ENCODE measurements at regions not wholly inside any gene's neighbourhood (a gene's known extent, or its start where the extent isn't known, plus 50 kb on each side); places are given as distances from the start of the nearest gene placed in this dataset.

DNA sequence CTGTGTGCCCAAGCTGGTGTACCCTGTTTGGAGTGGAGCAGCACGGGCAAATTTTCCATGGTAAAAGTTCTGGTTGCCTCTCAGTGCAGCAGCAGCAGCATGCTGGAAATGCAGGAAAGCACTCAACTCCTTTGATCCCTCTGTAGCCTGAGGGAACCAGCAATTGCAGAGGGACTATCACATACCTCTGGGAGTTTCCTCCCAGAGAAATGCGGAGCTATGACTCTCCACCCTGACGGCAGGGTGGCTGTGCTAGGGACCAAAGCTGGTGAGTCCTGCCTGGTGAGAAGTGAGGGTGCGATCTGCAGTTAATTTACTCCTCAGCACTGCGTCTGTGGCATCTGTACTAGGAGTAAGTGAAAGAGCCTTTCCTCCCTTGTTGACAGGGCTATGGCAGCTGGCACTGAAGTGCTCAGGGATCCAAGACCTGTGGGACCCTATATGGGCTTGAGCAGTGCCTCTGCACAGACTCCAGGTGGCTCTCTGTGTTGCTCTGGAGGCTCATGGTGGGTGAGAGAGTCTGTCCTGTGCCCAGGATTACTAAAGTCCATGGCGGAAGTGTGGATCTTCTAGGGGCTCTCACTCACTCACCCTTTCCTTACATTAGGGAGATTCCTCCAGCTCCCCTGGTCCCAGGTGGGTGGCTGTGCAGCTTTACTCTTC lies 601.2 kb upstream of the TYRP1 start:
- ATAC-seq (no peak), DNase-seq (ENCODE audit: low read depth in 1 of 2, low spot score in 1 of 2) (no peak), FAIRE-seq (no peak)
- TF ChIP-seq, protein P1, sequence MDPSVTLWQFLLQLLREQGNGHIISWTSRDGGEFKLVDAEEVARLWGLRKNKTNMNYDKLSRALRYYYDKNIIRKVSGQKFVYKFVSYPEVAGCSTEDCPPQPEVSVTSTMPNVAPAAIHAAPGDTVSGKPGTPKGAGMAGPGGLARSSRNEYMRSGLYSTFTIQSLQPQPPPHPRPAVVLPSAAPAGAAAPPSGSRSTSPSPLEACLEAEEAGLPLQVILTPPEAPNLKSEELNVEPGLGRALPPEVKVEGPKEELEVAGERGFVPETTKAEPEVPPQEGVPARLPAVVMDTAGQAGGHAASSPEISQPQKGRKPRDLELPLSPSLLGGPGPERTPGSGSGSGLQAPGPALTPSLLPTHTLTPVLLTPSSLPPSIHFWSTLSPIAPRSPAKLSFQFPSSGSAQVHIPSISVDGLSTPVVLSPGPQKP (IDR thresholded peaks at IDR 0.05; ENCODE audit: low read depth, low read length), result no peak
- TF ChIP-seq HEYL (CRISPR knock-in tag; IDR thresholded peaks at IDR 0.05), result no peak
- no peak for TF ChIP-seq NPAS2 (CRISPR knock-in tag; IDR thresholded peaks at IDR 0.05; ENCODE audit: borderline replicate concordance)
- no peak for TF ChIP-seq HDAC2 (IDR thresholded peaks at IDR 0.05)
- TF ChIP-seq BHLHE40 (IDR thresholded peaks at IDR 0.05; ENCODE audit: low read depth, low read length), result no peak
- CTCF ChIA-PET, result no interaction called here
- Histone ChIP-seq H3K4me2 (no peak overlapping the region), H3K27ac (no peak overlapping the region), H3K4me3 (no peak overlapping the region), H3K9me3 (peaks cover 16% of the 10 kb centered on the region), H3K4me1 (no peaks in the 10 kb centered on the region)
- 15% methylated on average over 6 of the region's 6 CpGs for WGBS (ENCODE audit: missing lambda C conversion rate)
- POLR2A ChIA-PET, result no interaction called here

- no peak for FAIRE-seq
Observed at GRCh38 chr9:12094046-12094445, 599.1 kb upstream of the TYRP1 start.

GRCh38 chr9:12095931-12096330 lies 597.3 kb upstream of the TYRP1 start:
- 17% methylated on average over 4 of the region's 4 CpGs for WGBS (ENCODE audit: missing lambda C conversion rate)
- FAIRE-seq, result no peak

More at GRCh38 chr9:12094046-12094445, 599.1 kb upstream of the TYRP1 start:
- TF ChIP-seq MAFK (IDR thresholded peaks at IDR 0.05; ENCODE audit: partially characterized antibody) (no peak), SMC3 (IDR thresholded peaks at IDR 0.05) (no peak), RAD21 (conservative IDR thresholded peaks at IDR 0.05 in 1 of 2, IDR thresholded peaks at IDR 0.05 in 1 of 2) (no peak), RARB (CRISPR knock-in tag; IDR thresholded peaks at IDR 0.05) (no peak), EP300 (IDR thresholded peaks at IDR 0.05) (no peak), NPAS2 (CRISPR knock-in tag; IDR thresholded peaks at IDR 0.05; ENCODE audit: borderline replicate concordance) (no peak), NFE2L2 (conservative IDR thresholded peaks at IDR 0.05; ENCODE audit: low read length) (no peak), RCOR1 (IDR thresholded peaks at IDR 0.05; ENCODE audit: low read depth, low read length) (no peak), TFCP2L1 (CRISPR knock-in tag; IDR thresholded peaks at IDR 0.05) (no peak), FOSB (CRISPR knock-in tag; IDR thresholded peaks at IDR 0.05) (no peak), HOXB13 (CRISPR knock-in tag; IDR thresholded peaks at IDR 0.05; ENCODE audit: low read depth) (no peak), MYC (IDR thresholded peaks at IDR 0.05; ENCODE audit: borderline replicate concordance, low read length) (no peak), KDM1A (IDR thresholded peaks at IDR 0.05; ENCODE audit: low read depth) (no peak), HOXA7 (CRISPR knock-in tag; IDR thresholded peaks at IDR 0.05) (no peak), HOXB5 (CRISPR knock-in tag; IDR thresholded peaks at IDR 0.05) (no peak)
- TF ChIP-seq, protein P2, sequence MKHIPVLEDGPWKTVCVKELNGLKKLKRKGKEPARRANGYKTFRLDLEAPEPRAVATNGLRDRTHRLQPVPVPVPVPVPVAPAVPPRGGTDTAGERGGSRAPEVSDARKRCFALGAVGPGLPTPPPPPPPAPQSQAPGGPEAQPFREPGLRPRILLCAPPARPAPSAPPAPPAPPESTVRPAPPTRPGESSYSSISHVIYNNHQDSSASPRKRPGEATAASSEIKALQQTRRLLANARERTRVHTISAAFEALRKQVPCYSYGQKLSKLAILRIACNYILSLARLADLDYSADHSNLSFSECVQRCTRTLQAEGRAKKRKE (CRISPR knock-in tag; IDR thresholded peaks at IDR 0.05; ENCODE audit: low read depth), result no peak
- TF ChIP-seq, protein P3, sequence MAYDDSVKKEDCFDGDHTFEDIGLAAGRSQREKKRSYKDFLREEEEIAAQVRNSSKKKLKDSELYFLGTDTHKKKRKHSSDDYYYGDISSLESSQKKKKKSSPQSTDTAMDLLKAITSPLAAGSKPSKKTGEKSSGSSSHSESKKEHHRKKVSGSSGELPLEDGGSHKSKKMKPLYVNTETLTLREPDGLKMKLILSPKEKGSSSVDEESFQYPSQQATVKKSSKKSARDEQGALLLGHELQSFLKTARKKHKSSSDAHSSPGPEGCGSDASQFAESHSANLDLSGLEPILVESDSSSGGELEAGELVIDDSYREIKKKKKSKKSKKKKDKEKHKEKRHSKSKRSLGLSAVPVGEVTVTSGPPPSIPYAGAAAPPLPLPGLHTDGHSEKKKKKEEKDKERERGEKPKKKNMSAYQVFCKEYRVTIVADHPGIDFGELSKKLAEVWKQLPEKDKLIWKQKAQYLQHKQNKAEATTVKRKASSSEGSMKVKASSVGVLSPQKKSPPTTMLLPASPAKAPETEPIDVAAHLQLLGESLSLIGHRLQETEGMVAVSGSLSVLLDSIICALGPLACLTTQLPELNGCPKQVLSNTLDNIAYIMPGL (CRISPR knock-in tag; IDR thresholded peaks at IDR 0.05; ENCODE audit: borderline replicate concordance), result no peak
- TF ChIP-seq, protein P1 (IDR thresholded peaks at IDR 0.05; ENCODE audit: low read depth, low read length), result no peak
- TF ChIP-seq, protein P4, sequence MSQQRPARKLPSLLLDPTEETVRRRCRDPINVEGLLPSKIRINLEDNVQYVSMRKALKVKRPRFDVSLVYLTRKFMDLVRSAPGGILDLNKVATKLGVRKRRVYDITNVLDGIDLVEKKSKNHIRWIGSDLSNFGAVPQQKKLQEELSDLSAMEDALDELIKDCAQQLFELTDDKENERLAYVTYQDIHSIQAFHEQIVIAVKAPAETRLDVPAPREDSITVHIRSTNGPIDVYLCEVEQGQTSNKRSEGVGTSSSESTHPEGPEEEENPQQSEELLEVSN (IDR thresholded peaks at IDR 0.05; ENCODE audit: borderline replicate concordance, low read depth), result no peak
- ChIA-PET CTCF (no interaction called here), POLR2A (no interaction called here)
- no peaks in the 10 kb centered on the region for H3K4me1 ChIP-seq
- H3K9me3 ChIP-seq, result peaks cover 16% of the 10 kb centered on the region
- ATAC-seq (no peak), DNase-seq (ENCODE audit: low read depth in 1 of 2, low spot score in 1 of 2) (no peak)
- H3K4me3 ChIP-seq, result no peak overlapping the region
- no peak overlapping the region for H3K27ac ChIP-seq
- 0% methylated on average over 1 of the region's 1 CpG for WGBS (ENCODE audit: missing lambda C conversion rate)
- H3K4me2 ChIP-seq, result no peak overlapping the region

More at GRCh38 chr9:12095931-12096330, 597.3 kb upstream of the TYRP1 start:
- no peak overlapping the region for H3K27ac ChIP-seq
- TF ChIP-seq MAZ (IDR thresholded peaks at IDR 0.05; ENCODE audit: borderline replicate concordance, low read depth, low read length), result no peak
- no peak overlapping the region for H3K4me2 ChIP-seq
- DNase-seq (ENCODE audit: low read depth in 1 of 2, low spot score in 1 of 2) (no peak), ATAC-seq (no peak)
- peaks cover 14% of the 10 kb centered on the region for H3K9me3 ChIP-seq
- no peak overlapping the region for H3K4me3 ChIP-seq
- no peaks in the 10 kb centered on the region for H3K4me1 ChIP-seq
- POLR2A ChIA-PET, result no interaction called here
- CTCF ChIA-PET, result no interaction called here

Data from A549 (cell line).